ENCODE measurements at regions not wholly inside any gene's neighbourhood (a gene's known extent, or its start where the extent isn't known, plus 50 kb on each side); places are given as distances from the start of the nearest gene placed in this dataset.

DNA sequence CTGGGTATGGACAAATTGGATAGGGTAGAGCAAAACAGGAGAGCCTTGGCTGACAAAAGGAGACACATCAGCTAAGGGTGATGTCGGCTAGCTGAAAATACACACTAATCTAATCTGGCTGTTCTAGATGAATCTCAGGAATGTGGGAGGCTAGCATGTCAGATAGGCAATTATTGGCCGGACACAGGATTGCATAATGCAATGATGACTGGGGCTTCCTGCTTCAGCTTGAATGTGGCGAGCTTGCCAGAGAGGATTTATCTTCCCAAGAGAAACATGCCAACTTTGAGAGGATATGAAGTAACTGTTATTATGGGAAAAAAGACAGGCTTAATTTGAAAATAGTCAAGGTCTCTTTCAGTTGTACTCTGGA, 102.4 kb downstream of the TRIB2 start:
- Histone ChIP-seq H3K79me2 (ENCODE audit: control insufficient read depth, insufficient read depth, low read length) (no peaks in the 10 kb centered on the region), H3K4me1 (ENCODE audit: control insufficient read depth, extremely low read depth, insufficient read depth, low read length) (peaks cover 32% of the 10 kb centered on the region), H3K4me3 (replicated peaks in 1 of 3; ENCODE audit: insufficient read depth in 1 of 3, low read depth in 1 of 3, low read length in 3 of 3) (peak overlapping the region in 1 of 3 experiments; percentile 41), H3K27ac (ENCODE audit: insufficient read depth, low read depth, low read length) (peak overlapping the region; percentile 96), H4K20me1 (replicated peaks; ENCODE audit: control insufficient read depth, extremely low read depth, insufficient read depth, low read length) (no peaks in the 10 kb centered on the region), H3K36me3 (ENCODE audit: control insufficient read depth in 2 of 2, extremely low read depth in 1 of 2, insufficient read depth in 2 of 2, low read length in 2 of 2) (no peaks in the 10 kb centered on the region), H3K9me3 (replicated peaks; ENCODE audit: control insufficient read depth, insufficient read depth, low read length) (no peaks in the 10 kb centered on the region), H3K4me2 (ENCODE audit: insufficient read depth, low read length) (peak overlapping the region; percentile 90), H3K9ac (replicated peaks; ENCODE audit: extremely low read depth, insufficient read depth, low read length) (peak overlapping the region; percentile 84), H3K27me3 (ENCODE audit: control insufficient read depth in 2 of 2, insufficient read depth in 2 of 2, low read length in 2 of 2) (no peaks in the 10 kb centered on the region), H3K9me1 (replicated peaks; ENCODE audit: control insufficient read depth, extremely low read depth, insufficient read depth, low read length) (no peaks in the 10 kb centered on the region), H2AFZ (ENCODE audit: low read depth, low read length) (peak overlapping the region; percentile 43)
- TF ChIP-seq POLR2A (IDR thresholded peaks at IDR 0.05; ENCODE audit: low read depth, low read length) = peak; percentile 52
- peak; percentile 76 for TF ChIP-seq POLR2AphosphoS5 (IDR thresholded peaks at IDR 0.05; ENCODE audit: insufficient read depth, low read depth, low read length)
- TF ChIP-seq, protein P1, sequence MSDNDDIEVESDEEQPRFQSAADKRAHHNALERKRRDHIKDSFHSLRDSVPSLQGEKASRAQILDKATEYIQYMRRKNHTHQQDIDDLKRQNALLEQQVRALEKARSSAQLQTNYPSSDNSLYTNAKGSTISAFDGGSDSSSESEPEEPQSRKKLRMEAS (IDR thresholded peaks at IDR 0.05; ENCODE audit: insufficient read depth, insufficient read length) = no peak
- peak; percentile 73 for TF ChIP-seq FOS (IDR thresholded peaks at IDR 0.05; ENCODE audit: borderline replicate concordance, insufficient read depth, low read length)
- TF ChIP-seq EZH2 (IDR thresholded peaks at IDR 0.05; ENCODE audit: borderline replicate concordance, low read depth, low read length, severe bottlenecking) = no peak
- peak; percentile 88 for TF ChIP-seq GATA2 (IDR thresholded peaks at IDR 0.05; ENCODE audit: insufficient read depth, insufficient read length, low read depth, low read length)
- peak; percentile 96 for TF ChIP-seq JUN (IDR thresholded peaks at IDR 0.05; ENCODE audit: borderline replicate concordance, insufficient read depth, insufficient read length, low read depth)
- TF ChIP-seq MYC (IDR thresholded peaks at IDR 0.05; ENCODE audit: low read depth, low read length) = peak; percentile 49
- peak; percentile 82 for FAIRE-seq
- dilution Hi-C loops (cut with MboI; ENCODE audit: extremely low pct_ligation_motif_present, low sequenced_read_pairs) = no loop called here
- DNase-seq (ENCODE audit: low read depth, low spot score) = peak; percentile 97
- no TSS peak for BruUV-seq (replicated peaks)
- CTCF ChIA-PET = interaction anchor here (0.8 to 2.6 kb wide), 8 partner anchors 12 to 651 kb away, joined by 3 to 13 read pairs (median 4); partner anchors contain the start of gene TRIB2
- POLR2A ChIA-PET = interaction anchor here (1.0 kb wide), 1 partner anchor 102 kb away, joined by 4 read pairs; the partner anchor contains the start of gene TRIB2
- intact Hi-C loops (cut with micrococcal nuclease) = loop anchor here (1.0 to 2.0 kb wide), 8 partner anchors 22 to 988 kb away; no protein-coding TSS in a partner anchor

Measured in endothelial cell of umbilical vein (primary cell).